ENCODE measurements at regions not wholly inside any gene's neighbourhood (a gene's known extent, or its start where the extent isn't known, plus 50 kb on each side); places are given as distances from the start of the nearest gene placed in this dataset.

GRCh38 chr1:106793651-106794050, 262.8 kb upstream of the PRMT6 start:
- no peak for TF ChIP-seq CTCF (IDR thresholded peaks at IDR 0.05; ENCODE audit: insufficient read depth, low read length, poor library complexity, severe bottlenecking)
- H3K27me3 ChIP-seq (ENCODE audit: control insufficient read depth, insufficient read depth, low read length): no peaks in the 10 kb centered on the region
- no peak overlapping the region for H3K4me3 ChIP-seq (ENCODE audit: low read depth, low read length)
- H3K36me3 ChIP-seq (ENCODE audit: control insufficient read depth, insufficient read depth, low read length): no peaks in the 10 kb centered on the region
- no peak for DNase-seq (ENCODE audit: low read depth)

- Histone ChIP-seq H3K36me3 (ENCODE audit: control insufficient read depth, insufficient read depth, low read length) (no peaks in the 10 kb centered on the region), H3K27me3 (ENCODE audit: control insufficient read depth, insufficient read depth, low read length) (no peaks in the 10 kb centered on the region), H3K4me3 (ENCODE audit: low read depth, low read length) (no peak overlapping the region)
- DNase-seq (ENCODE audit: low read depth): no peak
- no peak for TF ChIP-seq CTCF (IDR thresholded peaks at IDR 0.05; ENCODE audit: insufficient read depth, low read length, poor library complexity, severe bottlenecking)
Observed at GRCh38 chr1:106798991-106799390, 257.5 kb upstream of the PRMT6 start.

GRCh38 chr1:106802181-106802580, 254.3 kb upstream of the PRMT6 start:
- H3K27me3 ChIP-seq (ENCODE audit: control insufficient read depth, insufficient read depth, low read length): no peaks in the 10 kb centered on the region
- no peak for TF ChIP-seq CTCF (IDR thresholded peaks at IDR 0.05; ENCODE audit: insufficient read depth, low read length, poor library complexity, severe bottlenecking)
- no peak overlapping the region for H3K4me3 ChIP-seq (ENCODE audit: low read depth, low read length)
- no peaks in the 10 kb centered on the region for H3K36me3 ChIP-seq (ENCODE audit: control insufficient read depth, insufficient read depth, low read length)
- DNase-seq (ENCODE audit: low read depth): no peak

- H3K27me3 ChIP-seq (ENCODE audit: control insufficient read depth, insufficient read depth, low read length): no peaks in the 10 kb centered on the region
- H3K4me3 ChIP-seq (ENCODE audit: low read depth, low read length): no peak overlapping the region
- DNase-seq (ENCODE audit: low read depth): no peak
- no peaks in the 10 kb centered on the region for H3K36me3 ChIP-seq (ENCODE audit: control insufficient read depth, insufficient read depth, low read length)
- TF ChIP-seq CTCF (IDR thresholded peaks at IDR 0.05; ENCODE audit: insufficient read depth, low read length, poor library complexity, severe bottlenecking): no peak
Observed at GRCh38 chr1:106814418-106814817, 242.1 kb upstream of the PRMT6 start.

- no peaks in the 10 kb centered on the region for H3K27me3 ChIP-seq (ENCODE audit: control insufficient read depth, insufficient read depth, low read length)
- DNase-seq (ENCODE audit: low read depth): no peak
- no peaks in the 10 kb centered on the region for H3K36me3 ChIP-seq (ENCODE audit: control insufficient read depth, insufficient read depth, low read length)
- TF ChIP-seq CTCF (IDR thresholded peaks at IDR 0.05; ENCODE audit: insufficient read depth, low read length, poor library complexity, severe bottlenecking): no peak
- no peak overlapping the region for H3K4me3 ChIP-seq (ENCODE audit: low read depth, low read length)
Observed at GRCh38 chr1:106817575-106817974, 238.9 kb upstream of the PRMT6 start.

GRCh38 chr1:106831511-106831910, 225.0 kb upstream of the PRMT6 start:
- no peaks in the 10 kb centered on the region for H3K36me3 ChIP-seq (ENCODE audit: control insufficient read depth, insufficient read depth, low read length)
- TF ChIP-seq CTCF (IDR thresholded peaks at IDR 0.05; ENCODE audit: insufficient read depth, low read length, poor library complexity, severe bottlenecking): no peak
- no peak for DNase-seq (ENCODE audit: low read depth)
- H3K4me3 ChIP-seq (ENCODE audit: low read depth, low read length): no peak overlapping the region
- H3K27me3 ChIP-seq (ENCODE audit: control insufficient read depth, insufficient read depth, low read length): no peaks in the 10 kb centered on the region
